Activated T-cell treated with anti-CD3 and anti-CD28 coated beads for 1 hour (primary cell): ENCODE measurements at regions not wholly inside any gene's neighbourhood (a gene's known extent, or its start where the extent isn't known, plus 50 kb on each side); places are given as distances from the start of the nearest gene placed in this dataset.

Source experiments
- DNase-seq: peaks from one replicate; pipeline ENCODE4 v3.0.0-alpha.2; 2020; ENCODE audit warnings: low read depth

DNA sequence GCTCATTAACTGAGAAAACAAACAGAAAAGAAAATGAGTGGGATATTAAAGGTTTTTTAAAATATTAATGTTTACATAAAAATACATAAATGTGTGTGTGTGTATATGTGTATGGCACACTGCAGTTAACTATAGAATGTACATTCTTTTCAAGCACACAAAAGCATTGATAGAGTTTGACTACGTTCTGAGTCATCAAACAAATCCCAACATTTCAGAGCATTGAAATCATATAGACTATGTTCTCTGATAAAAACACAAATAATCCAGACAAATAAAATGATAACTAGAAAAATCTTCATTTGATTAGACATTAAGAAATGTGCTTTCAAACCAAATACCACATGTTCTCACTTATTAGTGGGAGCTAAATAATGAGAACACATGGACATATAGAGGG lies 84.3 kb upstream of the CELF4 start:
- DNase-seq, result no peak

- no peak for DNase-seq
Observed at GRCh38 chr18:37649416-37649815, 83.8 kb upstream of the CELF4 start.

- no peak for DNase-seq
Observed at GRCh38 chr18:37641573-37641972, 76.0 kb upstream of the CELF4 start.

- DNase-seq, result no peak
Observed at GRCh38 chr18:37640504-37640903, 74.9 kb upstream of the CELF4 start.

GRCh38 chr18:37639846-37640245 lies 74.2 kb upstream of the CELF4 start:
- no peak for DNase-seq

DNA sequence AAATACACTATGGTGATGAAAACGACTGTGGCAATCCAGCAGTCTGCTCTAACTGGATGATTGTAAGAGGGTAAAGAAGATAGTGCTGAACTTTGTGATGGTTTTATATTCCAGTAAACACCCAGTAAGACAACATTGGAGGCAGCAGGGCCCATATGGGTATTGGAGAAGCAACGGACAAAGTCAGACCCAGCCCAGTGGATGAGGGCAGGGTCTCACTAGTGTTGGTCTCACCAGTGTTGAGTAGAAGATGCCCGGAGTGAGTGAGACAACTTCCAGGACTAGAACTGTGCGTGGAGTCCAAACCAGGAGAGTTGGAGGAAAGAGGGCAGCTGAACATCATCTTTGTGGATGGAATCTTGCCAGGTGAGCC lies 71.9 kb upstream of the CELF4 start:
- DNase-seq, result no peak

- no peak for DNase-seq
Observed at GRCh38 chr18:37636831-37637477, 71.4 kb upstream of the CELF4 start.

- no peak for DNase-seq
Observed at GRCh38 chr18:37634516-37634915, 68.9 kb upstream of the CELF4 start.

- no peak for DNase-seq
Observed at GRCh38 chr18:37631422-37631821, 65.8 kb upstream of the CELF4 start.

DNA sequence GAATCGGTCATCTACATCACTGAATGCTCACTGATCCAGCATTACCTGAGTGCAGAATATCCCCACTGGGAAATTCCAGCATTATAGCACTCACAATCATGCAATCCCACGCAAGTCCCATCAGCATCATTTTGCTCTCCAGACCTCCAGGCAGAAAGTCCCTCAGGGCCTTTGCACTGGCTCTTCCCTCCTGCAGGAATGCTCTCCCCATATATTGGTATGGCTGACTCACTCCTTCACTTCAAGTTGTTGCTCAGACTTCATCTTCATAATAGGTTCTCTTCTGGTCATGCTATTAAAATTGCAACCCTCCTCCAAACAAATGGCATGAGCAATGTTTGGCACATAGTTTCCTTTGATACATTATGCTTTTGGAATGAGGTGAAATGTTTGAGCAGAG lies 64.7 kb upstream of the CELF4 start:
- DNase-seq, result no peak

GRCh38 chr18:37628470-37629220 lies 63.0 kb upstream of the CELF4 start:
- DNase-seq, result no peak

- DNase-seq, result no peak
Observed at GRCh38 chr18:37624318-37624717, 58.7 kb upstream of the CELF4 start.

DNA sequence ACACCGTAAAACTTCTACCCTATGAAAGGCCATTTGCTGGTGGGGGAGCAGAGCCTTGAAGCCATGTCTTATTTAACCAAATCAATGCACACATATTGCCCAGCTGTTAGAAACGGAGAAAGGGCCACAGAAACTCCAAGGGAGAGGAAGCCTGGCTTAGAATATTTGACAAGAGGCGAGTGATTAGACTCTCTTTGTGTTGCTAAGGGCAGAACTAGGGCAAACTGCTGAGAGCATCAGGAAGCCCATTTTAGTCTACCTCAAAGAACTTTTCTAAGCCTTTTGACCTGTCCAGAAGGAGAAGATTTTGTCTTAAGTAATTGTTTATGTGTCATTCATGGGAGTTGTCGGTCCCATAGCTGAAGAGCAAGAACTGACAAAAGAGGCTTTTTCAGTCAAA lies 54.4 kb upstream of the CELF4 start:
- no peak for DNase-seq

- no peak for DNase-seq
Observed at GRCh38 chr18:37617623-37618022, 52.0 kb upstream of the CELF4 start.
